GM21786 (cell line): ENCODE measurements at regions not wholly inside any gene's neighbourhood (a gene's known extent, or its start where the extent isn't known, plus 50 kb on each side); places are given as distances from the start of the nearest gene placed in this dataset.

Experiments used
- ATAC-seq: cut with Tn5 transposase; IDR thresholded peaks from one replicate; pipeline ENCODE4 v1.9.1; 2021; ENCODE audit not compliant: unreplicated experiment

DNA sequence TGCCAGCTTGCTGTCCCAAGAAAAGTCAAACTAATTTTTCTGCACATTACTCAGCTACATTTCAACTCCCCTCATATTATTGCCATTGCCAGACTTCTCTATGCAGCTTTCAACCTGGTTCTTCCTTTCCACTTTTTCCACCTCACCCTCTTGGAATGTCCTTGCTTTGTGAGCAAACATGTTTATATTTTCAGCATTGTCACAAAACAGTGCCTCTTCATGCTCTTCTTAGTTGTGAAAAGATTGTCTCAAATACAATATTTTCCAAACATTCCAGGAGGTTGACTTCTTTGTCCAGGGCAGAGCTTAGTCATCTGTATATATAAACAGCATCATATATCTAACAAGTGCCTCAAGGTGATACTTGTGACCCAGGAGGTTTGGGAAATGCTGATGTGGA, 803.3 kb upstream of the CELF4 start:
- ATAC-seq, result no peak

GRCh38 chr18:38368246-38368645, 802.6 kb upstream of the CELF4 start:
- ATAC-seq, result no peak

DNA sequence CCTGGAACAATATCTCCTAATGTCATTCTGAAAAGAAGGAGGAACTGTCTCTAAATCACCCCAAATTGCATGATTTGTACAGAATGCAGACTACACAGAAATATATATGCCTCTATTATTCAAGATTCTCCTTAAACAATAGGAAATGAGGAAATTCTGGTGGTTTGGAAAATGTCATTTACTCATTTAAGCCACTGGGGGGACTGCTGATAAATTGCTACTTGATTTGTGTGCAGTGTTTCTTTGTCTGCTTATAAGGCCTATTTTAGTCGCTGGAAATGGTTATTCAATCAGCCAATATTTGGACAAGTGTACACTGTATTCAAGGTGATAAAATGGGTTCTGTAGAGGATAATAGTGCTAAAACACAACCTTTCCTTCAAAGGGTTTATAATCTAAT, 801.9 kb upstream of the CELF4 start:
- no peak for ATAC-seq

- ATAC-seq, result no peak
Measured at GRCh38 chr18:38362286-38362792, 796.7 kb upstream of the CELF4 start.

GRCh38 chr18:38358805-38359657, 793.4 kb upstream of the CELF4 start:
- ATAC-seq, result no peak

- no peak for ATAC-seq
Measured at GRCh38 chr18:38353149-38353548, 787.6 kb upstream of the CELF4 start.

DNA sequence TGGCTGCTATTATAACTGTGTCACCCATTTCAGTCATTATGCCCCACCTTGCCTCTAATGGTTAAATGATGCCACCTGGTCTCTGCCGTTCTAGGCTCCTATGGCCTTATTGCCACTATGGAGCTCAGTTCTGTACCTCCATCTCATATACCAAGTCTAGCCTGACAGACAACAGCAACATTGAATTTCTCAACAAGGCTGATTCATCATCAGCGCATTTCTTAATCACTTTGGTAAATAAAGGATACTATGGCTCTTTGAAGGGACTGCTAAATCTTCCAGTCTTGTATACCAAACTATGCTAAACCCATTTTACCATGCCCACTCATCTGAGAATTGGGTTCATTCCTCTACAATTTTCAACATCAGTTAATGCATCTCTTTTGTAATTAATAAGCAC, 784.5 kb upstream of the CELF4 start:
- no peak for ATAC-seq

- no peak for ATAC-seq
Measured at GRCh38 chr18:38330573-38330972, 765.0 kb upstream of the CELF4 start.

DNA sequence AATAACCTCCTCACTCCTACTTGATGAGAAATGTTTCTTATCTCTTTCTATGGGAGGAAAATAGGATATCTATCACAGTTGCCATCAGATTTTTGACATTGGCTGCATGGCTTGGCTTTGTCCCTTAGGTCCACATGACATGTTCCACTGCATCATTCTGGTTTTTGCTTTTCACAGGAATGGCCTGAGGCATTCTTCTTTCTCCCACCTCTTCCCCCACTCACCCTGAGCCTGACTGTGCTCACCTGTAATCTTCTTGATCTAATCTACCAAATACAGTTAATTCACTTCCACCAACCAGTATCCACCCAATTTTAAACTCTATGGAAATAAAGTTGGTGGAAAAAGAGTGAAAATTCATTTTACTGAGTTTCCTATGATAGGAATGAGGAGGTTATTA, 763.5 kb upstream of the CELF4 start:
- ATAC-seq, result no peak

- no peak for ATAC-seq
Measured at GRCh38 chr18:38322206-38322605, 756.6 kb upstream of the CELF4 start.

DNA sequence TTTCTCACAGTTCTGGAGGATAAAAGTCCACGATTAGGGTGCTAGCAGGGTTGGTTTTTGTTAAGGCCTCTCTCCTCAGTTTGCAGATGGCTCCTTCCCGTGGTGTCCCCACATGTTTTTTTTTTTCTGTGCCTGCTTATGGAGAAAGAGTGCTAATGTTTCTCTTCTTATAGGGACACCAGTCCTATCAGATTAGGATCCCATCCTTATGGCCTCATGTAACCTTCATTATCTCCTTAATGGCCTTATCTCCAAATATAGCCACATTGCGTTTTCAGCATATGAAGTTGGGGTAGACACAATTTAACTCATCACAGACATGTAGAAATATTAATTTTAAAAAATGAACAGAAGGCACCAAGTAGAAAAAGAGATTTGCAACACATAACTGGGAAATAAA, 755.7 kb upstream of the CELF4 start:
- ATAC-seq, result no peak

GRCh38 chr18:38318416-38318815, 752.8 kb upstream of the CELF4 start:
- ATAC-seq, result no peak

DNA sequence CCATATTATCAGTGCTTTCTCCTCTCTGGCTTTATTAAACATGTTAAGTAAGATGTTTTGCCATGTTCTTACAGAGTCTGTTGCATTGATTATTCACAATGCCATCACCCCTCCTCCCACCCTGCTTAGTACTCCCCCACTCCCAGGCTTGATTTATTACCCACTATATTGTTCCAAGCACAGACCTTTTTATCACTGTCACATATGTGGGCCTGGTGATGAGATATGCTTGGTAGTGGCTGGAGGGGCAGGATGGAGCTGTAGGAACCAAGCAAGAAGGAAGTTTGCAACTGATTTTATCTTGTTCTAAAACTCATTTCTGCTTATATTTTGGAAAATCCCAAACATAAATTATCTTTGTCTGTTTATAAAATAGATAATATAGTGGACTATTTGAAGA, 748.2 kb upstream of the CELF4 start:
- ATAC-seq, result no peak

DNA sequence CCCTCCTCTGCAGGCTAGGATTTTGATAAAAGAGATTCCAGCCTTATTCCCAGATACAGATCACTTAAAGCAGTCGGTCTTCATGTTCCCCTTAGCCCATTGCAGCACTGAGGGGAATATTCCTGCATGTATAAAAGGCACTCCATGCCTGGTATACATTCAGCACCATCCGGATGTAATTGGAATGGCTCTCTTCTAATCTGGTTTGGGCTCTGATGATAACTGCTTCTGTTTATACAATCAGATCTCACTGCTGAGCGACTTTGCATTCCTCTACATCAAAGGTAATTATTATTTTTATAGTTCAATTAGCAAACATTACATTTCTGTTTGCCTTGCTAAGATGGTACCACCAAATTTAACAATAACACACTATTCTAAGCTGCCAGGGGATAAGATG, 746.9 kb upstream of the CELF4 start:
- no peak for ATAC-seq

- ATAC-seq, result no peak
Measured at GRCh38 chr18:38310936-38311335, 745.3 kb upstream of the CELF4 start.

GRCh38 chr18:38307914-38308313, 742.3 kb upstream of the CELF4 start:
- ATAC-seq, result no peak

DNA sequence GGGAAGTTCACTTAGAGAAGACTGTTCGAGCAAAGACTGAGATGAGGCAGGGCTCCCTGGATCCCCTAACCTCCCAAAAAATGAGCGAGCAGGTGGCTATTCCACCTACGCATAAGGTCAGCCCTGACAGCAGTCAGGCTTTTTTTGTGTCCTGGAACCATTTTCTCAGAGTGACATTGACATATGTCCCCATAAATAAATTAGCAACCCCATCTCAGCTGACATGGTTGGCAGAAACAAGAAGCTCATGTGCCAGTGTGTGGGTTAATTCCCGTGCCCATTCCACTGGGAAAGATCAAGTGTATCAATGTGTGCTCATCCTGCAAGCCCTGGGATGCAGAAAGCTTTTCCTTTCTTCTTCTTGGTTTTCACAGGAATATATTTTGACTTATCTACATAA, 740.4 kb upstream of the CELF4 start:
- no peak for ATAC-seq

GRCh38 chr18:38301621-38302020, 736.0 kb upstream of the CELF4 start:
- no peak for ATAC-seq

DNA sequence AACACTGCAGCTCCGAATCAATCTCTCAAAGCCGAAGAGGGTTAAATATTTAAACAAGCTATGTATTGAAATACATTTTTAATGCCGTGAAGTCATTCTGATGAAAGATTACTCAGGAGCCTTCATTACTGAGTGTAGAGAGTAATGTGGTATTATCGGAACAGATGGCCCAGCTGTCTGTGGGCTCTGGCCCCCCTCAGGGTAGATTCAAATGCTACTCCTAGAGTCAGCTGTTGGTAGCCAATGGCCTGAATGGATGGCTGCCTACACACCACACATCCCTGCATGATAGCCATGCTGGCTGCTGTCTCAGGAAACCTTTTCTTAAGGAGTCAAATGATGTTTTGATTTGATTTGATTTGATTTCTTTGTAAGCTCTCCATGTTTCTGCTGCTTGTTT, 732.3 kb upstream of the CELF4 start:
- ATAC-seq, result no peak

DNA sequence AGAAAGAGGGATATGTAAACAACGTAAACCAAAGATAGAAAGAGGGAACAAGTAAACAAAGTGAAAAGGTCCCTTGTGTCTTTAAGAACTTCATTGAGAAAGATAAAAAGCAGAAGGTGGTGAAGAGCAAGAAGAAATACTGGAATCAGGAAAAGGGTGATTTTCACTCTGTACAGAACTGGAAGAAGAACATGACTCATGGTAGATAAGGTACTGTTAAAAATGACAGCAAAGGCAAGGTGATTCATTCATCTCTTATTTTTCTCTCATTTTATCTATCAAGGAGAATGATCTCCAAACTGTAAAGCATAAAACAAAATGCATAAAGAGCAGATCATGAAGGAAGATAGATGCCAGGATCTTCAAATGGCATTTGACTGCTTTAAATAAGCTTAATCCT, 724.6 kb upstream of the CELF4 start:
- no peak for ATAC-seq

GRCh38 chr18:38284972-38285371, 719.4 kb upstream of the CELF4 start:
- ATAC-seq, result no peak

- no peak for ATAC-seq
Measured at GRCh38 chr18:38263066-38263465, 697.5 kb upstream of the CELF4 start.

GRCh38 chr18:38262661-38263060, 697.1 kb upstream of the CELF4 start:
- no peak for ATAC-seq
